GM19397 (cell line): ENCODE measurements at regions not wholly inside any gene's neighbourhood (a gene's known extent, or its start where the extent isn't known, plus 50 kb on each side); places are given as distances from the start of the nearest gene placed in this dataset.
"Not testable (repeated sequence)": the region's sequence is repeated elsewhere in the genome, so short reads cannot be mapped to it uniquely, and the experiment has no call there.

Experiments
- ATAC-seq: cut with Tn5 transposase; IDR thresholded peaks from one replicate; pipeline ENCODE4 v1.9.1; 2021; ENCODE audit warnings: mild to moderate bottlenecking, moderate library complexity; ENCODE audit not compliant: unreplicated experiment

DNA sequence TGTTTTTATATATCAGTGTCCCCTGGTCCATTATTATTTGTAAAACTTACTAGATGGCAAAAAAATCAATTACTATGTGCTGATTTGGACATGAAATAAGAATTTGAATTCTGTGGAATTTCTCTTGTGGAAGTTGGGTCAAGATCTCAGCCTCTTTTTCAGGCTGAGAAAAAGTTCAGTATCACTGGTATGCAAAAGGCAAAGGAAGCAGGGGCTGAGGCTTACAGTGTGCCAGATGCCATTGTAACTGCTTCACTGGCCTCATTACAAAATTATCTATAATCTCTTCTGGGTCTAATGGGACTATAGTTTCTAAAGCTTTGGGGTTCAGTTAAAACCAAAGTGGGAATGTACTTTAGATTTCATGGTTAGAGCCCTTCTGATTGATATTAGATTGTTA is 125.9 kb upstream of the SLC7A14 start:
- ATAC-seq: no peak

DNA sequence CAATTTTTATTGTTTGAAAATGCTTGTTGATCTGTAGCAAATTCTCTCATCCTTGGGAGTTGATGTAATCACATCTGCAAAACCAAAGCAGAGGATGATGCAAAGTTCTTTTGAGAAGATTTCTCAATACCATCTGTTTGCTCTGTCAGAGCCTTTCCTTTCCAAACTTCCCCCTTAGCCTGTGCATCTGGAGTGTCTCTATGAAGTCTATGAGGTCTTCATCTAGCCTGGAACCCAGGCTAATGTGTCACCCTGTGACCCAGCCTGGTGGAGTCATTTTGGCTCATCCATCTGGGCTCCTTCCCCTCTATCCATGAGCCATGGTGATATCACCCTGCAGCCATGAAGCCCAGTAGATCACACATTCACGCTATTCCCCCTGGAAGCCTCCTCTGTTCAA is 123.2 kb upstream of the SLC7A14 start:
- no peak for ATAC-seq

DNA sequence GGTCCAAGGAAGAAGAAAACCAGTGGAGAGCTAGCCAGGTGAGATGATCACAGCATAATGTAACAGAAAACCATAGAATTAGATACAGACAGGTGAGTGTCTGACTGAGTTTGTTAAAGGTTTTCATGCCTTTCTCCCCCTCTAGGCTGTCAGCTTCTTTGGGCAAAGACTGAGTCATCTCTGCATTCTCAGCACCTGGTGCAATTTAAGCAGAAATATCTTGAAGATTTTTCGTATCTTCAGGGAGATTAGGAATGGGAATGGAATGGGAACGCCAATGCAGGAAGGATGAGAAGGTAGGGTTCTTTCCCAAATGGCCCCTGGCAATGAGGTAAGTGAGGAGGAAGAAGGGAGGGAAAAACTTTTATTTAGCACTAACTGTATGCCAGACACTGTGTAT is 122.0 kb upstream of the SLC7A14 start:
- no peak for ATAC-seq

DNA sequence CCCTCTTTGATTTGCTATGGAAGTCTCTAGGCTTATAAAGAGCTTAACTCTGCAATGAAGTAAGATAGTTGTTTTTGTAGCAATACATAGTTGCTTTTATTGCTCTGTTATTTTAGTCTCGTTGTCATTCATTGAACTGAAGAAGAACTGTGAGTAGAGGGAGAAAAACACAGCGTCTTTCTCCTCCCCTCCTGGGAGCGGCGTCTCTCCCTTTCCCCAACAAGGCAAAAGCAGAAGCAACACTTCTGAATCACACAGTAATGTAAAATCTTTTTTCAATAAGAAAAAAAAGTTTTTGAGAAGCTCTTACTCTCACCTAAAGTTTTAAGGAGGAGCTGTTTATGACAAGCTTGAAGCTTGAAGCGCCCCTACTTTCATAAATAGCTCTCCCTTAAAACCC is 119.3 kb upstream of the SLC7A14 start:
- no peak for ATAC-seq

DNA sequence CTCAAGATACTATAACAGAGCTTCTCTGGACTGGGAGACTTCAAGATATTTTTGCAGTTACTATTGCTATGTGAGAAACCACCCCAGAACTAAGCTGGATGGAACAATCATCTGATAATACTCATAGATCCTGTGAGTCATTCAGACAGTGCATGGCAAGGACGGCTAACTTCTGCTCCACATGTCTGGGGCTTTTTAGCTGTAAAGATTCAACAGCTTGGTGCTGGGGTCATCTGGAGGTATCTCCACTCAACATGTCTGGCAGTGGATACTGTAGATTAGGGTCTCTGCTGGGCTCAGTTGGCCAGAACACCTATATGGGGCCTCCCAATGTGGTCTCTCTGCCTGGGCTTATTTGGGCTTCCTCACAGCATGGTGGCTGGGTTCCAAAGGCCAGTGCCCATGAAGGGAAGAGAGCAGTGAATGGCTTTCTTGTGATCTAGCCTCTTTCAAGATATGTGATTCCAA is 117.3 kb upstream of the SLC7A14 start:
- ATAC-seq: no peak

DNA sequence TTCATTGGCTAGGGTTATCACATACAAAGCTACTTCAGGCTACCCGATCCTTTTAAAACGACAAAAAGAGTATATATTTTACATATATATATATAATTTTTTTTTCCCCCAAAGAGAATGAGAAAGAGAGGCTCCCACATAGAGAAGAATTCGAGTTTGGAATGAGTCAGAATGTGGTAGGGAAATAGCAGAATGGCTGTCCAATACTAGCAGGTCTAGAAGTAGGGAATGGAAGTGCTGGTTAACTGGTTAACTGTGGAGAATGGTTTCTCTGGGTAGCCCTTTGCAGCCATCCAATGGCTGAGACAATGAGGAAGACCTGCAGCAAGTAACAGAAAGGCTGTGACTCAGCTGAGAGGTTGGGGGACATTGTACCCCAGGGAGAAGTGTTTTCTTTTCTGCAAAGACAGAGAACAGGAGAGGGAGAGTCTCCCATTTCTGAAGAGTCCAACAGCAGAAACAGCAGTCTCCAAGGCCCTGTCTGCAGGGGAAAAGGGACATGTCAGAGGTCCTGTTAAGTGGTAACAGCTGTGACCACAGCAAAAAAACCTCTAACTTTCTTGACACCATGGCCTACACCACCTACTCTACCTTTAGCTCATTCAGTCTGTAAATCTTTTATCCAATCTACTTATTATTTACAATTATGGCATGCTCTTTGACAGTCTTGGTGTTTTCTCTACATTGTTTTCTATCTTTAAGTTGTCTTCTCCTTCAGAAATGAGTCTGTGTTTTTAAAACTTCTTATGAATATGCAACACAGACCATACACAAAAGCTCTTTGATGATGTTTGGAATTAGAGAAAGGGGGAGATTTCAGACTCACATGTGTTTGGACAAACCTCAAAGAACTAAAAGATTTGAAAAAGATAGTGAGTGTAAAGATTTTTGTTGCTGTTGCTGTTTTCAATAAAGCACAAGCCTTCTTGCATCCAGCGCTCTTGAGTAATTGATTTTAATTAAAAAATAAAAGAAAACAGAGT is 116.1 kb upstream of the SLC7A14 start:
- no peak for ATAC-seq

DNA sequence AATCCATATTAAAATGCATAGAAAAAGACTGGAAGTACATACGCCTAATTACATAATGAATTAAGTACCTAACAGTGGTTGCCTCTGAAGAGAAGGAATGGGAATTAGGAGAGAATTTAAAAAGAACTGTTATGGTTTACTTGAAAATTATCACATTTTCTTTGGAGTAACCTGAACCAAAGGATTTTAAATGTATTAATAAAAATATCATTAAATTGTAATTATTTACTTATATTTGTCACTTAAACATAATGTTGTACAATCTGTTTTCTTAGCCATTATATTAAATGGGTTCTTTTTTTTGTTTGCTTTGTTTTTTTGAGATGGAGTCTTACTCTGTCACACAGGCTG is 114.2 kb upstream of the SLC7A14 start:
- no peak for ATAC-seq

DNA sequence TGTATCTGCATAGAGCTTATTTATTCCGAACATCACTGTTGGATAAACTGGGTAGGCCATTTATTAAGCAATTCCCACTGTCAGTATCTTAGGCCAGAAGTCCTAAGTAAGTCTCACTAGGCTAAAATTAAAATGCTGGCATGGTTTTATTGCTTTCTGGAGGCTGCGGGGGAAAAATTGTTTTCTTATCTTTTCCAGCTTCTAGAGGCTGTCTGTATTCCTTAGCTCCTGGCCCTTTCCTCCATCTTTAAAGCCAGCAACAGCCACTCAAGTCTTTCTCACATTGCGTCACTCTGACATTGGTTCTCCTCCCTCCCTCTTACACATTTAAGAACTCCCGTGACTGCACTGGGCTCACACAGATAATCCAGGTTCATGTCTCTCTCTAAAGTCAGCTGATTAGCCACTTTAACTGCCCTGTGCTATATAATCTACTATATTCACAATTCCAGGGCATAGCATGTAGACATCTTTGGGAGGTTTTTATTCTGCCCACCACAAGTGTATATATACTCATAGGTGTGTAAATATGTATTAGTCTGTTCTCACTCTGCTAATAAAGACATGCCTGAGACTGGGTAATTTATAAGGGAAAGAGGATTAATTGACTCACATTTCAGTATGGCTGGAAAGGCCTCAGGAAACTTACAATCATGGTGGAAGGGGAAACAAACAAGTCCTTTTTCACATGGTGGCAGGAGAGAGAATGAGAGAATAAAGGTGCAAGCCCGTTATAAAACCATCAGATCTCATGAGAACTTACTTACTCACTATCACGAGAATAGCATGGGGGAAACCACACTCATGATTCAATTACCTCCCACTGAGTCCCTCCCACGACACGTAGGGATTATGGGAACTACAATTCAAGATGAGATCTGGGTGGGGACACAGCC is 113.5 kb upstream of the SLC7A14 start:
- no peak for ATAC-seq

DNA sequence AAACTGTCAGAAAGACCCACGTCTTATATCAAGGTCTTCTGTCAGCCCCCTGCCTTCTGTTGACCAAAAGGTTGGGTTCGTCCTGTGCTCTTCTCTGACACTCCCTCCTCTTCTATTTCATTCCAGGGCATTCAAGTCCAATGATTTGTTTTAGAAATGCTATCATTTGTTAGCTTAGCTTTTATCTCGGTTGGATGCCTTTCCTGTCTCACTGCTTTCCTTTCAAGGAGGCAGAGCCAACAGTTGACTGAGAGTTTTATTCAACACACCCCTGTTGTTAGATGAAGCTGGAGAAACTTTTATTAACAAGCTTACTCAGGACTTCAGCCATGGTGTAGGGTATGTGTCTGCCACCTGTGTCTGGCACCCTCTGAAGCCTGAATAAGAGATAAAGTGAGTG is 112.0 kb upstream of the SLC7A14 start:
- no peak for ATAC-seq

DNA sequence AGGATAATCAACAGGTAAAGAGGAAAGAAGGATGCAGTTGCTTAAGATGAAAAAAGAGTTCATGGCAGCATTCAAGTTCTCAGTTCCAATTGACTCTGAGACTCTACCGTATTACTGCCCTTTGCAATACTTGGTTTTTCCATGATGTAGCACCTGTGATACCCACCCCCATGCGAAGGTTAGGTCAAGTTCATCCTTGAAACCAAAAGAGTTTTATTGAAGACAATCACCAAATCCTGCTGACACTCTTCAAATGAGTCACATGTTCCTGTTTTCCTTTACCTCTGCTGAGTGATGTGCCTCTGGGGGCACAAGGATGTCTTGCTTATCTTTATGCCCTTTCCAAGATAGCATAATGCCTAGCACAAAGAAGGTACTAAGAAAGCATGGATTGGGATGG is 111.3 kb upstream of the SLC7A14 start:
- no peak for ATAC-seq

DNA sequence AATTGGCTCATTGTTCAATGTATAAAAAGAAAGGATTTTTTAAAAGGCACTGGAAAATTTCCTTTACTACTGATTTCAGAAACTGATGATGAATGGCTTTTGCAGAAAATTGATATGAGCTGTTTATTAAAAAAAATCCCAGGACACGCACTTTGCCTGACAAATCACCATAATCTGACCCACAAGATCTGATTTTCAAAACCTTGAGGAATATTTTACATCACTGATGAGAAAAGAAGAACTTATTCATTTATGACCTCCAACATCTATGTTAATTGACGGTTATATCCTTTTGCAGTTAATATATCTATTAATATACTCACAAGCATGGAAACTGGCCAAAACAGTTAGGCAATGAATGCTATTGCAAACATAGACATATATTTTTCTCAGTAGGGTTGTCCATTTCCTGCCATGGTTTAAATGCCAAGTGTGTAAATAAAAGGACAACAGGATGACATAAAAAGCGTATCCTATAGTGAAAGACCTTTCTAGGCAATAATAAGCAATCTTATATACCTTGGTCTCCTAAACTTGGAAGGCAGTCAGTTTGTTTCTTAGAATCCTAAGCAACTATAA is 109.7 kb upstream of the SLC7A14 start:
- no peak for ATAC-seq

DNA sequence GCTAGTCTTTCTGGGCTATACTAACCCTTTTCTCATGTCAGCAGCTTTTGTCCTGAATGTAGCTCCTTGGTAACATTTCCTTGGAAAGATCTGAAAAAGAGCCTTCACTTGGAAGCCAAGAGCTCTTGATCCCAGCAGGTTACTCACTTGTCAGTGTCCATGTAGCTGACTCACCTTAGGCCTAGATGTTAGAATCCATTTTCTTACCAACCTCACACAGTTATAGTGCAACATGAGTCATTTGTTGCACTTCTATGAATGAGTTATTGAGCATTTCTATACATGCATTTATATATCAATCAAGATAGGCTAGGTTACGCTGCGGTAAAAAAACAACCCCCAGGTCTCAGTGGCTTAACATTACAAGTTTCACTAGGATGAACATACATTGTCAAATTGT is 106.8 kb upstream of the SLC7A14 start:
- ATAC-seq: no peak

DNA sequence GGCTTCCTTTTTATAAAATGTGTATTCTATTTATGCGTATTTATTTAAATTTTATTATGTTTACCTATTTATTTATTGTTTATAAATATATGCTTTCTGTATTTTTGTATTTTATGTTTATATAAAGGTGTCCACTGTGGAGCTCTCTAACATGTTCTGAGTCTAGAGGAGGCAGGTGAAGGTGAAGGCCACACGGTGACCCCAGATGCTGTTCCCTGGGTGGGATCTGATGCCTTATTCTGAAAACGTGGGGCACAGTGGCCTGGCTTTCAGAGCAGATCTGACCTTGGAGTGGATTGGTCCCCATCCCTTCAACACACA is 104.7 kb upstream of the SLC7A14 start:
- no peak for ATAC-seq

DNA sequence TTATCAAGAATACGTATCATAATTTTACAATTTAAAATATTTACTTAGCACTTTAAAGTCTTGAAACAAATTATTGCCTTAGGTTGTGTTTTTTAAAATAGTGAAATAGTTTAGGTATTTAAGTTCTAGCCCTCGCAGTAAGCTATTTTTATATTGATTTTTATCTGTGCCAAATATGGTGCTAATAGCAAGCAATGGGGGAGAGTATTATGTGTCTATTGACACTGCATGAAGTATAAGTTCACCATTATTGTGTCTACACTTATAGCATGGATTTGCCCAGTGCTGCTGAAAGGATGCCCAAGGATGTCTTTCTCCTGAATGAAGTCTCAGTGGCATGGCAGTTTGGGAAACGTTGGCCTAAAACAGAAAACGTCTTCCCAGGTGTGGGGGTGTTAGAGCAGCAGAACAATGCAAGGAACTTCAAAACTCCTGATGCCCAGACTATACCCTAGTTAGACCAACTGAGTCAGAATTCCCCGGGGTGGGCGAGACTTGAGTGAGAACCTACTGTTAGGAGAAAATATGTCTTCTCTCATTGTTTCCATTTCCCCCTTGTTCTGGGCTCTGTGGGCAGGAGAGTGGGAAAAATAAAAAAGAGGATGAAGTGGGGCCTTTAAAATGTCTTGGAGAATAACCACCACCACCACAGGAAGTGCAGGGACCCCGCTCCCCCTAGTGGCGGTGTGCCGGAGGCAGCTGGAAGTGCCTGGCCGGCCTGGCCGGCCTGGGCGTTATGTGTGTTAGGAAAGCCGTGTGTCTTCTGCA is 104.2 kb upstream of the SLC7A14 start:
- no peak for ATAC-seq

DNA sequence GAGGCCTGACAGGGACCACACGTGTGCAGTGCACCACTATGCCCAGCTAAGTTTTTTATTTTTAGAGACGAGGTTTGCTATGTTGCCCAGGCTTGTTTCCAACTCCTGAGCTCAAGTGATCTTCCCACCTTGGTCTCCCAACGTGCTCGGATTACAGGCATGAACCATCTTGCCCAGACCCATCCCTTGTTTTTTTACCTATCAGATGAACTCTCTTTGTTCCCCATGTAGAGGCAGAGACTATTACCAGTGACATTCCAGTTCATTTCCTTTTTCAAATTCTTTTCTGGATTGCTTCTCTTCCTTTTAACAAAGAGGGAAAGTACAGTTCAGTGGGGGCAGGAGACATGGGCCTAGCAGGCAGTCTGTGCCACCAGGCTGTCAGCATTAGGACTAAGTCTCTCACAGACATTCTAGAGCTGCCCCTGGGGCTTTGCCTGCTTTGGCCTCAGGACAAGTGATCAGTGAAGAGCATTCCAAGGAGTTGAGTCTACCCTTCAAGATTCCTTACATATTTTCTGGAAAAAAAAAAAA is 103.5 kb upstream of the SLC7A14 start:
- ATAC-seq: no peak

DNA sequence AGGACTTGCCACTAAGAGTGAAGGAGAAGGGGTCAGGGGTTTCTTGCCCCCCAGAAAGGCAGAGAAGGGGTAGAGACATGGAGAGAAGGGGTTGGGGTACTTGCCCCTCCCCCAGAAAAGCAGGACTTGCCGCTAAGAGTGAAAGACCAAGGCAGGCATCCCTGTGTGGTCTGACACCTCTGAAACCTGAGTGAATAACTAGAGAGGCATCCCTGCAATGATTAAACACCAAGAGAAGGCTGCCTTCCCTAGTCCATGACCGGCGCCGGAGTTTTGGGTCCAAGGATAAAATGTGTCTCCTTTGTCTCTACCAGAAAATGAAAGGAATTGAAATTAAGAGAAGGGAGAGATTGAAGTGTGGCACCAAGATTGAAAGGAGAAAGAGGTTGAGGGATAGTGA is 102.3 kb upstream of the SLC7A14 start:
- not testable (repeated sequence) for ATAC-seq

DNA sequence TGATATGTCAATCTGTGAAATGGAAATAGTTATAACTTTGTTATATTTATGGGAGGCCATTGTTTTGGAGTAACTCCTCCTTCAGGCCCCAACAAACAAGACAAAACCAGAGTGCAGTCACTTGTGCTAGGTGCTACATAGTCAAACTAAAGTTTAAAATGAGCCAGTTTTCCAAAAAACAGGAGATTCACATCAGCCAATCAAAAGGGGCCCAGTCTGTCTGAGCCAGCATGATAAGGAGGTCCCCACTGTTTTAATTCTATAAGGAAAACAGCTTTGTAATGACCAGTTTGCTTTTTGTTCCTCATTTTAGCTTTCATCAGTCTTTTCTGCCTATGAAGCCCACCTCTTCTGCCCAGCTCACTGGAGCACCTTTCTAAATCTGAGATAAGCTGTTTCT is 94.7 kb upstream of the SLC7A14 start:
- no peak for ATAC-seq

DNA sequence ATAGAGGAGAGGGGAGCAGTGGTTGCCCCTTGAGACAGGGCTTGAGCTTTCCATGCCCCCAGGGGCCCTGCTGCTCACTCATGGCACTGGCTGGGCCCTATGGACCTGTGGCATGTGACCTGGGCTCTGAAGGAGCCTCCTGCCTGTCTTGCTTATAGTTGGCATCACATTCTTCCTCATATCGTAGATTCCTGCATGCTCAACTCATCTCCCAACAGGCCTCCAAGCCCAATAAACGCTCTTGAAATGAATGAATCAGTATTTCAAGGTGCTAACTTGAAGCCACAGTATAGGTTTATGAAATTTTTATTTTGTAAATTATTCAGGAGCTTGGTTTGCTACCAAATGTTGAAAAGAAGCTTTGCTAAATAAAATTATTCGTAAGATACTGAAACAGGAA is 93.3 kb upstream of the SLC7A14 start:
- no peak for ATAC-seq

DNA sequence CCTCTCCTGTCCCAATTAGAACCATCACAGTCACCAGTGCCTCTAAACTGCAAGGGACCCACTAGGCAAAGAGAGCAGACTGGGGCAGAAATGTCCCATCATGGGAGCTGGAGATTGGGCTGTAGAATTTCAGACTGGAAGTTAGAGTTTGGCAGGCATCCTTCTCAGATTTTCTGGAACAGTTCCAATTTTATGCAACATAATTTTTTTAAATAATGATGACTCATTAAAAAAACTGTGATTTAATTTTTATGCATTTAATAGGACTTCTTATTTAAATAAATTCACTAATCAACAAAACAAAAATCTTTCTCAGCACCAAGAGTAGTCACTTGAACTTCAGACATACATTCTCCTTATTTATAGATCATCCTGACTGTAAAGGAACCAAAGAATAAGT is 84.6 kb upstream of the SLC7A14 start:
- ATAC-seq: no peak

DNA sequence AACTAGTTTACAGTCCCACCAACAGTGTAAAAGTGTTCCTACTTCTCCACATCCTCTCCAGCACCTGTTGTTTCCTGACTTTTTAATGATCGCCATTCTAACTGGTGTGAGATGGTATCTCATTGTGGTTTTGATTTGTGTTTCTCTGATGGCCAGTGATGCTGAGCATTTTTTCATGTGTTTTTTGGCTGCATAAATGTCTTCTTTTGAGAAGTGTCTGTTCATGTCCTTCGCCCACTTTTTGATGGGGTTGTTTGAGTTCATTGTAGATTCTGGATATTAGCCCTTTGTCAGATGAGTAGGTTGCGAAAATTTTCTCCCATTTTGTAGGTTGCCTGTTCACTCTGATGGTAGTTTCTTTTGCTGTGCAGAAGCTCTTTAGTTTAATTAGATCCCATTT is 77.1 kb upstream of the SLC7A14 start:
- not testable (repeated sequence) for ATAC-seq

DNA sequence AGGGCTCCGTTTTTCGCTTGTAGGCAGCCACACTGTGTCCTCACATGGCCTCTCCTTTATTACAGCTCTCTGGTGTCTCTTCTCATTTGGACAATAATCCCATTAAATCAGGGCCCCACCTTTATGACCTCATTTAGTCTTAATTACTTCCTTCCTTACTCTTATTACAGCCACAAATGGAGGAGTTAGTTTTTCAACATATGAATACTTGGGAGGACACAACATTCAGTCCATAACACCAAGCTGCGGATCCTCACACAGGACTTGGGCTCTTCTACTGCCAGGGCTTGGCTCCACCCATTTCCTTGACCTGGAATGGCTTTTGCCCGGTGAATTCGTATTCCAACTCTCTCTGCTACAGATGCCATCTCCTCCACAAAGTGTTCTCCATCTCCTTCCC is 74.3 kb upstream of the SLC7A14 start:
- ATAC-seq: no peak
